ENCODE measurements at regions not wholly inside any gene's neighbourhood (a gene's known extent, or its start where the extent isn't known, plus 50 kb on each side); places are given as distances from the start of the nearest gene placed in this dataset.

DNA sequence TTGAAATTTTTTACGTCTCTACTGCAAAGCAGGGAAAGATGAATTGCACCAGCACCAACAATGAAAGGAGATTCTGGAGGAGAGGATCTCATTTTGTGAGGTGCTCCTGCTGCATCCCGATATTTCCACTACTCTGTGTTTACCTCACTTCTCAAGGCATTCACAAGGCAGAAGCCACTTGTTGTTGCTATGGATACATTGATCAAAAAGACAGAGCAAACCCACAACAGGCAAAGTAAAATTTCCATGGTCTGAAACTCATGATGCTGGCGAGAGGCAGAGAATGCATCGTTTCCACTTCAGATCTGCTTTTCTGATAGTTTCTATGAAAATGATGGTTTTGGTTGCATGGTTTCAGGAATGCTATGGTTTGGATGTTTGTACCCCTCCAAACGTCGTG lies 323.3 kb downstream of the ASMT start:
- TF ChIP-seq, protein P1, sequence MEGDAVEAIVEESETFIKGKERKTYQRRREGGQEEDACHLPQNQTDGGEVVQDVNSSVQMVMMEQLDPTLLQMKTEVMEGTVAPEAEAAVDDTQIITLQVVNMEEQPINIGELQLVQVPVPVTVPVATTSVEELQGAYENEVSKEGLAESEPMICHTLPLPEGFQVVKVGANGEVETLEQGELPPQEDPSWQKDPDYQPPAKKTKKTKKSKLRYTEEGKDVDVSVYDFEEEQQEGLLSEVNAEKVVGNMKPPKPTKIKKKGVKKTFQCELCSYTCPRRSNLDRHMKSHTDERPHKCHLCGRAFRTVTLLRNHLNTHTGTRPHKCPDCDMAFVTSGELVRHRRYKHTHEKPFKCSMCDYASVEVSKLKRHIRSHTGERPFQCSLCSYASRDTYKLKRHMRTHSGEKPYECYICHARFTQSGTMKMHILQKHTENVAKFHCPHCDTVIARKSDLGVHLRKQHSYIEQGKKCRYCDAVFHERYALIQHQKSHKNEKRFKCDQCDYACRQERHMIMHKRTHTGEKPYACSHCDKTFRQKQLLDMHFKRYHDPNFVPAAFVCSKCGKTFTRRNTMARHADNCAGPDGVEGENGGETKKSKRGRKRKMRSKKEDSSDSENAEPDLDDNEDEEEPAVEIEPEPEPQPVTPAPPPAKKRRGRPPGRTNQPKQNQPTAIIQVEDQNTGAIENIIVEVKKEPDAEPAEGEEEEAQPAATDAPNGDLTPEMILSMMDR (IDR thresholded peaks at IDR 0.05) = no peak
- no peak for TF ChIP-seq POLR2A (IDR thresholded peaks at IDR 0.05)

Measured in esophagus squamous epithelium (tissue), 4 donors.